IPS-20b (cell line): ENCODE measurements at regions not wholly inside any gene's neighbourhood (a gene's known extent, or its start where the extent isn't known, plus 50 kb on each side); places are given as distances from the start of the nearest gene placed in this dataset.
A peak's percentile ranks its signal among the peaks of the same experiment; 100 is the strongest.

Source experiments
- H3K27ac ChIP-seq: one replicate; pipeline ENCODE4 v1.5.1; 2013; ENCODE audit warnings: low read length
- H3K27me3 ChIP-seq: 2 replicates; pipeline ENCODE4 v1.6.1; 2013; ENCODE audit warnings: mild to moderate bottlenecking, low read length, inconsistent platforms; ENCODE audit not compliant: insufficient read depth
- H3K36me3 ChIP-seq: 2 replicates; pipeline ENCODE4 v1.6.1; 2013; ENCODE audit warnings: low read depth, mild to moderate bottlenecking, inconsistent platforms, low read length, moderate library complexity; ENCODE audit not compliant: insufficient read depth
- H3K4me1 ChIP-seq: 2 replicates; pipeline ENCODE4 v1.6.1; 2013; ENCODE audit warnings: mild to moderate bottlenecking, control low read depth, inconsistent platforms, low read length, moderate library complexity; ENCODE audit not compliant: insufficient read depth
- H3K4me3 ChIP-seq: 2 replicates; pipeline ENCODE4 v1.5.1; 2013; ENCODE audit warnings: mild to moderate bottlenecking, low read length, inconsistent platforms
- H3K9ac ChIP-seq: 2 replicates; pipeline ENCODE4 v1.6.1; 2013; ENCODE audit warnings: low read depth, mild to moderate bottlenecking, inconsistent platforms, low read length, moderate library complexity
- H3K9me3 ChIP-seq: 2 replicates; pipeline ENCODE4 v1.6.1; 2013; ENCODE audit warnings: mild to moderate bottlenecking, low read depth, low read length, inconsistent platforms; ENCODE audit not compliant: insufficient read depth

DNA sequence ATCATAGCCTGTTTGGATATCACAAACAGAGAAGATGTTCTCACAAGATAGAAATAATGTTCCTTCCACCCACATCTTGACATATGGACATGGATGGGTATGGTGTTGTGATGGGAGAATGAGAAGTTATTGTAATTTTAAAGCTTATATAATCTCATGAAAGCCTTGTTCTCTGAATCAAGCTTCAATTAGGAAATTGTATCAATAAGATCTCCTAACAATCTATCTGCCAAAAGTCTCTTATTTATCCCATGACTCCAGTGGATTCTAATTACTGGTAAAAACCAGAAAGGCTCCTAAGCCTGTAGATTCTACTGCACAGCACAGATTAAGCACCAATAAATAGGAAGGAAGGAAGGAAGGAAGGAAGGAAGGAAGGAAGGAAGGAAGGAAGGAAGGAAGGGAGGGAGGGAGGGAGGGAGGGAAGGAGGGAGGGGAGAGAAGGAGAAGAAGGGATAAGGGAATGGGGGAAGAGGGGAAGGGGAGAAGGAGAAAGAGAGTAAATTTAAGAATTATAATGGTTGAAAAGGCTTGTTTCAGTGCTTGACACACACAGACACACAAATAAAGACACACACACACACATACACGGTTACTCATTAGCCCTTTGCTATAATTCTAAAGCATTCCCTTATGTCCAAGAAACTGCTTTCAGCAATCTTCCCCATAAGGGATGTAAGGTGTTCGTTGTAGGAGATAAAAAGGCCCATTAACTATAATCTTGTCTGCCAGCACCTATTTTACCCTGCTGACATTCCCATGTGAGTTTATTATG is 258.0 kb upstream of the API5 start:
- no peaks in the 10 kb centered on the region for H3K9me3 ChIP-seq
- H3K4me1 ChIP-seq = 0 out of 2 replicates have a peak, but pooled peaks cover 2% of the 10 kb centered on the region
- no peak overlapping the region for H3K4me3 ChIP-seq
- no peak overlapping the region for H3K9ac ChIP-seq
- H3K27ac ChIP-seq = no peak overlapping the region
- H3K36me3 ChIP-seq = no peaks in the 10 kb centered on the region
- H3K27me3 ChIP-seq = no peaks in the 10 kb centered on the region

DNA sequence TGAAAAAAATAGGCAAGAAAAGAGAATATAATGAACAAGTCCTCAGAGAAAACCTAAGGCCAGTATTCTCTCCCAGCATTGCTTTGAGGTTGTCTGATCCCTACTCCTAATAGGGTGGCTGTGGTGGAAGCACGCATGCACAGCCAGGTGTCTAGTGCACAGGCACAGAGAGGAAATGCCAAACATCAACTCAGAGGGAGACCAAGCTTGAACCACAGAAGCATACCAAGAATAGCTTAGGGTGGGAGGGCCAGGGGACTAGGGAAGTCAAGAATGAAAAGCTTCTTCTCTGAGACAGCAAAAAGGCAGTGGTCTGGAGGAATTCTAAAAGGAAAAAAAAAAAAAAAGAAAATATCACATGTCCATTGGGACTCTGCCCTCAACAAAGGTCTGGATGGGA is 244.1 kb upstream of the API5 start:
- Histone ChIP-seq H3K36me3 (no peaks in the 10 kb centered on the region), H3K27ac (no peak overlapping the region), H3K4me3 (no peak overlapping the region), H3K9me3 (no peaks in the 10 kb centered on the region), H3K9ac (no peak overlapping the region), H3K4me1 (peaks cover 24% of the 10 kb centered on the region; the same call in 1 of the 2 replicates), H3K27me3 (no peaks in the 10 kb centered on the region)

DNA sequence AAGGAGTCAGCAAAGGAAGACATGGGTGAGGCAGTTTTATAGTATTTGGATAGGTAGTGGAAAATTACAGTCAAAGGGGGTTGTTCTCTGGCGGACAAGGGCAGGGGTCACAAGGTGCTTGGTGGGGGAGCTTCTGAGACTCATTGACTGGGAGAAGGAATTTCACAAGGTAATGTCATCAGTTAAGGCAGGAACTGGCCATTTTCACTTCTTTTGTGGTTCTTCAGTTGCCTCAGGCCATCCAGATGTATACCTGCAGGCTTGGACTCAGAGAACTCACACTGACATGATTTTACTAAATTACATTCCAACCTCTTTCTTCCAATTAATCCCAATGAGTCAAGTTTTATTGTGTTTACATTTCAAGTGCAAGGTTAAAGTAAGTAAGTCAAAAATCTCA is 240.5 kb upstream of the API5 start:
- H3K9me3 ChIP-seq = no peaks in the 10 kb centered on the region
- H3K9ac ChIP-seq = no peak overlapping the region
- no peaks in the 10 kb centered on the region for H3K36me3 ChIP-seq
- H3K27me3 ChIP-seq = 0 out of 2 replicates have a peak, but pooled peaks cover 7% of the 10 kb centered on the region
- peaks cover 42% of the 10 kb centered on the region for H3K4me1 ChIP-seq
- H3K4me3 ChIP-seq = peak overlapping the region; percentile 42; the same call in 1 of the 2 replicates
- H3K27ac ChIP-seq = no peak overlapping the region

DNA sequence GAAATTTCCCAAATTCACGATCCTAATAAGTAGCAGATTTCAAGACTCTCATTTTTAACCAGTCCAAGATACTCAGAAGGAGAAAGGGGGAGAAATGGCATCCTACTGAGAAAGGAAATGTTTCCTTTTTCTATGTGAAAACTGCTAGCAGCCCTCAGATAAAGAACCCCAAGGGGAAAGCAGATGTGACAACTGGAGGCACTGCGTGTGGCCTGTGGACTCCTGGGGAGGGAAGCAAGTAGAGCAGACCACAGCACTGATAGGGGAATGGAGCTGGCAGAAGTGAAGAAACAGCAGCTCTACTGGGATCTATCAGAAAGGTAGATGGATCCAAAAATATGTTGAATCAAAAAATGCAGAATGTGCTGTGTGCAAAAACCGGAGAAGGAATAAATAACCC is 239.7 kb upstream of the API5 start:
- H3K27ac ChIP-seq = no peak overlapping the region
- 0 out of 2 replicates have a peak, but pooled peaks cover 7% of the 10 kb centered on the region for H3K27me3 ChIP-seq
- peaks cover 42% of the 10 kb centered on the region for H3K4me1 ChIP-seq
- H3K36me3 ChIP-seq = no peaks in the 10 kb centered on the region
- H3K9ac ChIP-seq = no peak overlapping the region
- H3K4me3 ChIP-seq = peak overlapping the region; percentile 42; the same call in 1 of the 2 replicates
- no peaks in the 10 kb centered on the region for H3K9me3 ChIP-seq

DNA sequence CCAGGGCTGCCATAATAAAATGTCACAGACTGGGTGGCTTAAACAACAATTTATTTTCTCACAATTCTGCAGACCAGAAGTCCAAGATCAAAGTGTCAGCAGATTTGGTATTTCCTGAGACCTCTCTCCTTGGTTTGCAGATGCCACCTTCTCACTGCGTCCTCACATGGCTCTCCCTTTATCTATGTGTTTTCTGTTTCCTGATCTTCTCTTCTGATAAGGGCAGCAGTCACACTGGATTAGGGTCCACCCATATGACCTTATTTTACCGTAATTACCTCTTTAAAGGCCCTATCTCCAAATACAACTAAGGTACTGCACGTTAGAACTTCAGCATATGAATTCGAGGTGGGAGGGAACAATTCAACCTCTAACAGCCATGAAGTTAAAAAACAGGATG is 238.9 kb upstream of the API5 start:
- Histone ChIP-seq H3K9me3 (no peaks in the 10 kb centered on the region), H3K36me3 (no peaks in the 10 kb centered on the region), H3K4me3 (no peak overlapping the region), H3K27me3 (0 out of 2 replicates have a peak, but pooled peaks cover 7% of the 10 kb centered on the region), H3K27ac (no peak overlapping the region), H3K9ac (no peak overlapping the region), H3K4me1 (peaks cover 42% of the 10 kb centered on the region)

DNA sequence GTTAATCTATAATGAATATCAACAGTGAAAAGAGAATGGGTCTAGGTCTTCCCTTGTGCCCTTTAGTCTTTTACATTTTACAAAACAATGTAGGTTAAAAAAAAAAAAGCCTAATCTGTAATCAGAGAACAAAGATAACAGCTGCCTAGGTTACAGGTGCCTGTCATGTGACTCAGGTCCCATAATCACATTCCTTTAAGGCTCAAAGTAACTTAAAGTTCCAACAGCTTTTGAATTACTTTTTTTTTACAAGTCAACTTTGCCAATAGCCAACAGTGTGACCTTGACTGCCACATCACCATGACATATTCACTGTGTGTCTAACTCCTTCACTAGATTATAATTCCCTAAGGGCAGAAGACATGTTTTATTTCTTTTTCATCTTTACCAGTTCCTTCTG is 237.0 kb upstream of the API5 start:
- Histone ChIP-seq H3K9ac (no peak overlapping the region), H3K27ac (no peak overlapping the region), H3K4me1 (peaks cover 48% of the 10 kb centered on the region), H3K4me3 (no peak overlapping the region), H3K27me3 (0 out of 2 replicates have a peak, but pooled peaks cover 7% of the 10 kb centered on the region), H3K9me3 (no peaks in the 10 kb centered on the region), H3K36me3 (no peaks in the 10 kb centered on the region)

DNA sequence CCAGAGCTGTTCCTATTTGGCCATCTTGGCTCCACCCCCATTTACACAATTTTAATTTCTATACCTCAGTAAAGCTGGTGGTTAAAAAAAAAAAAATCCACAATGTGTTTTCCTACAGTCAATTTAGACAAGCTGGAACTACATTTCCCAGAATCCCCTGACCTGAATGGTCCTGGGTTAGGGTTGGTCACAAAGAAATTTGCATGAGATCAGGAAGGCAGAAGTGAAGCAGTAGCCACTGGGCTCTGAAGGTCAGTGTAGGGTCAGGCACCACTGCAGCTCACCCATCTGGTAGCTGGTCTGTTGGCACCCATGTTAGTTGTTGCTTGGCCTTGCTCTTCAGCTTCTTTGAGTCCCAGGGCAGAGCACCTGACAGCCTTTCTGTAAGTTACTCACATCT is 210.7 kb upstream of the API5 start:
- no peak overlapping the region for H3K9ac ChIP-seq
- no peaks in the 10 kb centered on the region; the same call in 1 of the 2 replicates for H3K36me3 ChIP-seq
- no peaks in the 10 kb centered on the region for H3K27me3 ChIP-seq
- H3K4me1 ChIP-seq = no peaks in the 10 kb centered on the region
- H3K27ac ChIP-seq = no peak overlapping the region
- no peak overlapping the region for H3K4me3 ChIP-seq
- peaks cover 12% of the 10 kb centered on the region; the same call in 1 of the 2 replicates for H3K9me3 ChIP-seq

DNA sequence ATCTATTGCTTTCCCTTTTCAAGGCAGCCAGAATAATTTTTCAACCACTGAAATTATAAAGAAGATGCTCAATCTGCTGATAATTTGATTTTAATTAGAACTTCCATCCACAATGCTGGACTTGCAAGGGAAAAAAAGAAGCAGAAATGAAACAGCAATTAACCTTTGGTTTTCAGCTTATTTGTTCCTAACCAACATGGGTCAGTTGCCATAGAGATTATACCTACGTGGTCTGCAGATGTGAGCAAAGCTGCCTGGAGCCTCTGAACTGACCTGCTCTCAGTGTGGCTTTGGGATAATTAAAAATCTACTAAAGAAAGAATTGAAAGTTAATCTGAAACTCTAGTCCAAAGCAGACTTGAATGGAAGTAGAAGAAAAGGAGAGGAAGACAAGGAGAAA is 195.7 kb upstream of the API5 start:
- Histone ChIP-seq H3K4me3 (no peak overlapping the region), H3K27ac (no peak overlapping the region), H3K9ac (no peak overlapping the region), H3K9me3 (no peaks in the 10 kb centered on the region), H3K4me1 (no peaks in the 10 kb centered on the region), H3K27me3 (no peaks in the 10 kb centered on the region), H3K36me3 (no peaks in the 10 kb centered on the region)

DNA sequence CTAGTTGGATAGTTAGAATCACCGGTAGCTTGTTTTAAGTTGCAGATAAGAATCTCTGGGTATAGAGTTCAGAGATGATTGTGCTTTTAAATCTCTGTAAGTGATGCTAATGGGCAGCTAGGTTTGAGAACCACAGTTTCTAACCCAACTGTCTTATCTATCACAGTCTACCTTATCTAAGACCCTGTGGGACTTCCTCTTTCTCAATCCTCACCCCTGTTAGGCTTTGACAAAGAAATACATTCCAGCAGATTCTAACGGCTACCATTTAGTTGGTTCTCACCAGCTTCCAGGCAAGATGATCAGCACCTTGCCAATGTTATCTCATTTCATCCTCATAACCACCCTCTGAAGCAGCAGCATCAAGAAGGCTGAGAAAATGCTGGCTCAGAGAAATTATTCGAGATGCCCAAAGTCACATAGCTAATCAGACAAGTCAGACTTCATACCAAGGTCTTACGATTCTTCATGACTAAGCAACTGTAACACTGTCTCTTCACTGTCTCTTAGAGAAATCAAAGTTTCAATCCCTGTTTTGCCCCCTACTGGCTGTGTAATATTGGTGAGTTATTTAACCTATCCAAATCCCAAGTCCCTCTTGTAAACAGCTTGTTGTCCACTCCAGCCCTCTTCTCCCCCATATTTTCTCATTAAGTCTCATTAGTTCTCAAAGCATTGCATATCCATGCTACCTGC is 192.4 kb upstream of the API5 start:
- H3K36me3 ChIP-seq = no peaks in the 10 kb centered on the region
- no peak overlapping the region for H3K9ac ChIP-seq
- H3K9me3 ChIP-seq = no peaks in the 10 kb centered on the region
- H3K4me3 ChIP-seq = no peak overlapping the region
- H3K4me1 ChIP-seq = no peaks in the 10 kb centered on the region
- H3K27me3 ChIP-seq = no peaks in the 10 kb centered on the region
- H3K27ac ChIP-seq = no peak overlapping the region

DNA sequence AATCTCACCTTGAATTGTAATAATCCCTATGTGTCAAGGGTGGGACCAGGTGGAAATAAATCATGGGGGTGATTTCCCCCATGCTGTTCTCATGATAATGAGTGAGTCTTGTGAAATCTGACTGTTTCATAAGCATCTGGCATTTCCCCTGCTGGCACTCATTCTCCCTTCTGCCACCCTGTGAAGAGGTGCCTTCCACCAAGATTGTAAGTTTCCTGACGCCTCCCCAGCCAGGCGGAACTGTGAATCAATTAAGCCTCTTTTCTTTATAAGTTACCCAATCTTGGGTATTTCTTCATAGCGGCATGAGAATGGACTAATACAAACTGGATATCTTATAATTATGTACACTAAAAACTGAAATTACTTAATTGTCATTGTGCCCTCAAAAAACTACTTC is 189.2 kb upstream of the API5 start:
- H3K4me3 ChIP-seq = no peak overlapping the region
- no peaks in the 10 kb centered on the region for H3K36me3 ChIP-seq
- no peaks in the 10 kb centered on the region for H3K27me3 ChIP-seq
- H3K9ac ChIP-seq = no peak overlapping the region
- no peak overlapping the region for H3K27ac ChIP-seq
- no peaks in the 10 kb centered on the region for H3K4me1 ChIP-seq
- no peaks in the 10 kb centered on the region for H3K9me3 ChIP-seq

DNA sequence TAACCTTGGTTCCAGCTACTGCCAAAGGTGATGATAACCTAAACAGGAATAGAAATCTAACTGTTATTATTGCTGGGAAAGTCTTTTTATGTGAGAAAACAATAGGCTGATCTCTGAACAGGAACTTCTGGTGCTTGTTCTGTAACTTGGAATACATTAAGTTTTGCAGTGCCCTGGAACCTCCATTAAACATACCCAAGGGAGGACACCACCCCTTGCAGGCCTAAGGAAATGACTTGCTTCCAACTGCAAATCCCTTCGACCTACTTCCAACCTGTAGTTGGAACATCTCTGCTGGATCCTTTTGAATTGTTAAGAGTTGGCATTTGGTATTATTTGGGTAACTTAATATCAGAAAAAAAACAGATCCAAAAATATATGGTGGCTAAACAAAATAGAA is 188.4 kb upstream of the API5 start:
- H3K9ac ChIP-seq = no peak overlapping the region
- H3K4me1 ChIP-seq = no peaks in the 10 kb centered on the region
- no peak overlapping the region for H3K27ac ChIP-seq
- no peaks in the 10 kb centered on the region for H3K27me3 ChIP-seq
- H3K36me3 ChIP-seq = no peaks in the 10 kb centered on the region
- H3K9me3 ChIP-seq = no peaks in the 10 kb centered on the region
- H3K4me3 ChIP-seq = no peak overlapping the region
